Liver (tissue), 8 donors: ENCODE measurements at regions not wholly inside any gene's neighbourhood (a gene's known extent, or its start where the extent isn't known, plus 50 kb on each side); places are given as distances from the start of the nearest gene placed in this dataset.

Source experiments
- DNase-seq: peaks from one replicate; pipeline ENCODE4 v3.0.0-alpha.2; 2017; ENCODE audit warnings: low spot score
- H3K27ac ChIP-seq, 2 donors: one replicate each; pipeline ENCODE4 v1.7.0; 2013; ENCODE audit warnings: inconsistent platforms in 2 of 2, low read length in 2 of 2, control low read depth in 1 of 2, low read depth in 1 of 2, mild to moderate bottlenecking in 1 of 2
- H3K27me3 ChIP-seq, 4 donors: one replicate each; pipeline versions ENCODE4 v1.6.1 to v1.7.0; 2013; ENCODE audit warnings: low read length in 3 of 4, inconsistent platforms in 1 of 4, mild to moderate bottlenecking in 1 of 4, moderate library complexity in 1 of 4; ENCODE audit not compliant: control insufficient read depth in 4 of 4, insufficient read depth in 4 of 4
- H3K36me3 ChIP-seq, 4 donors: one replicate each; pipeline versions ENCODE4 v1.6.1 to v1.7.0; 2013; ENCODE audit warnings: low read length in 3 of 4, mild to moderate bottlenecking in 3 of 4, low read depth in 1 of 4, moderate library complexity in 1 of 4; ENCODE audit not compliant: control insufficient read depth in 4 of 4, insufficient read depth in 3 of 4
- H3K4me1 ChIP-seq, 4 donors: one replicate each; pipeline versions ENCODE4 v1.6.1 to v1.7.0; 2013; ENCODE audit warnings: low read length in 3 of 4, mild to moderate bottlenecking in 3 of 4, moderate library complexity in 1 of 4; ENCODE audit not compliant: control insufficient read depth in 4 of 4, insufficient read depth in 4 of 4
- H3K4me3 ChIP-seq, 3 donors: one replicate each; pipeline versions ENCODE4 v1.6.1 to v1.7.0; 2013; ENCODE audit warnings: low read length in 3 of 3, control low read depth in 1 of 3, low read depth in 1 of 3, mild to moderate bottlenecking in 1 of 3
- H3K9ac ChIP-seq, 2 donors: one replicate each; pipeline ENCODE4 v1.7.0; 2013; ENCODE audit warnings: low read length in 2 of 2, mild to moderate bottlenecking in 2 of 2, moderate library complexity in 2 of 2, control low read depth in 1 of 2, low read depth in 1 of 2
- H3K9me3 ChIP-seq, 4 donors: one replicate each; pipeline versions ENCODE4 v1.6.1 to v1.7.0; 2013; ENCODE audit warnings: low read length in 3 of 4; ENCODE audit not compliant: control insufficient read depth in 4 of 4
- ATF3 ChIP-seq: IDR thresholded peaks from 2 replicates; pipeline ENCODE4 v1.6.1; 2016; ENCODE audit warnings: antibody characterized with exemption
- CTCF ChIP-seq: fragments of 150-350 bp; IDR thresholded peaks from 2 replicates; pipeline ENCODE4 v1.5.1; 2017; ENCODE audit warnings: improper control_type of control experiment, low read depth, low read length; ENCODE audit not compliant: missing input control
- EGR1 ChIP-seq, 2 donors: IDR thresholded peaks; 2 replicates each; pipeline ENCODE4 v1.6.1; 2016 to 2018; ENCODE audit warnings: antibody characterized with exemption in 2 of 2, low read depth in 2 of 2
- FOXA2 ChIP-seq: IDR thresholded peaks from 2 replicates; pipeline ENCODE4 v1.6.1; 2016; ENCODE audit warnings: antibody characterized with exemption
- GABPA ChIP-seq, 2 donors: IDR thresholded peaks in 1 of 2; conservative IDR thresholded peaks in 1 of 2; 2 replicates each; pipeline ENCODE4 v1.6.1; 2016; ENCODE audit warnings: antibody characterized with exemption in 2 of 2, mild to moderate bottlenecking in 1 of 2, moderate library complexity in 1 of 2
- HNF4A ChIP-seq, 2 donors: conservative IDR thresholded peaks; 2 replicates each; pipeline ENCODE4 v1.6.1; 2016; ENCODE audit warnings: antibody characterized with exemption in 2 of 2, mild to moderate bottlenecking in 2 of 2
- HNF4G ChIP-seq: IDR thresholded peaks from 2 replicates; pipeline ENCODE4 v1.6.1; 2016; ENCODE audit warnings: antibody characterized with exemption
- MAX ChIP-seq: IDR thresholded peaks from 2 replicates; pipeline ENCODE4 v1.6.1; 2016; ENCODE audit warnings: antibody characterized with exemption
- NR2F2 ChIP-seq: IDR thresholded peaks from 2 replicates; pipeline ENCODE4 v1.6.1; 2016; ENCODE audit warnings: antibody characterized with exemption
- RAD21 ChIP-seq, 2 donors: IDR thresholded peaks; 2 replicates each; pipeline ENCODE4 v1.6.1; 2016; ENCODE audit warnings: antibody characterized with exemption in 2 of 2, mild to moderate bottlenecking in 2 of 2
- REST ChIP-seq: IDR thresholded peaks from 2 replicates; pipeline ENCODE4 v1.6.1; 2016; ENCODE audit warnings: antibody characterized with exemption, mild to moderate bottlenecking
- SP1 ChIP-seq: IDR thresholded peaks from 2 replicates; pipeline ENCODE4 v1.6.1; 2018; ENCODE audit warnings: antibody characterized with exemption, mild to moderate bottlenecking
- TAF1 ChIP-seq: conservative IDR thresholded peaks from 2 replicates; pipeline ENCODE4 v1.6.1; 2016; ENCODE audit warnings: antibody characterized with exemption, mild to moderate bottlenecking
- YY1 ChIP-seq: IDR thresholded peaks from 2 replicates; pipeline ENCODE4 v1.6.1; 2016; ENCODE audit warnings: antibody characterized with exemption, mild to moderate bottlenecking
- WGBS: extraction: QIAGEN DNeasy Blood & Tissue Kit; methylation state at CpG from one replicate; pipeline ENCODE4 v1.1.7; 2013; 5-methylcytosine and 5-hydroxymethylcytosine counted together
- donor health status: healthy.
- donor health status: healthy.
- donor health status: healthy.
- donor health status: healthy.
- donor health status: healthy.

GRCh38 chr4:34047363-34047762 lies 2197.0 kb downstream of the ARAP2 start (continued):
- no peak for TF ChIP-seq MAX
- no peak for TF ChIP-seq SP1
- TF ChIP-seq FOXA2, result no peak

GRCh38 chr4:34066126-34066525 lies 2178.2 kb downstream of the ARAP2 start:
- Histone ChIP-seq H3K27ac (no peak overlapping the region), H3K27me3 (no peaks in the 10 kb centered on the region), H3K4me1 (no peaks in the 10 kb centered on the region), H3K9ac (no peak overlapping the region), H3K4me3 (no peak overlapping the region), H3K9me3 (no peaks in the 10 kb centered on the region), H3K36me3 (no peaks in the 10 kb centered on the region)
- DNase-seq, result no peak
- 77% methylated on average over 2 of the region's 2 CpGs for WGBS
- TF ChIP-seq REST, result no peak
- no peak for TF ChIP-seq HNF4A (conservative IDR thresholded peaks at IDR 0.05)
- no peak for TF ChIP-seq EGR1 (IDR thresholded peaks at IDR 0.05; ENCODE audit: low read depth in 2 of 2)
- no peak for TF ChIP-seq YY1

GRCh38 chr4:34091451-34091850 lies 2152.9 kb downstream of the ARAP2 start:
- Histone ChIP-seq H3K9me3 (no peaks in the 10 kb centered on the region), H3K9ac (no peak overlapping the region), H3K4me1 (no peaks in the 10 kb centered on the region), H3K27ac (no peak overlapping the region), H3K27me3 (no peaks in the 10 kb centered on the region), H3K36me3 (no peaks in the 10 kb centered on the region), H3K4me3 (no peak overlapping the region)
- 75% methylated on average over 1 of the region's 1 CpG for WGBS
- DNase-seq, result no peak
- no peak for TF ChIP-seq SP1
- no peak for TF ChIP-seq RAD21 (IDR thresholded peaks at IDR 0.05)
- no peak for TF ChIP-seq GABPA (IDR thresholded peaks at IDR 0.05 in 1 of 2, conservative IDR thresholded peaks at IDR 0.05 in 1 of 2)
- no peak for TF ChIP-seq CTCF
- TF ChIP-seq HNF4G, result no peak
- TF ChIP-seq ATF3, result no peak
- TF ChIP-seq EGR1 (IDR thresholded peaks at IDR 0.05; ENCODE audit: low read depth in 2 of 2), result no peak
- TF ChIP-seq TAF1, result no peak
- no peak for TF ChIP-seq NR2F2
- TF ChIP-seq HNF4A (conservative IDR thresholded peaks at IDR 0.05), result no peak
